ENCODE measurements at regions not wholly inside any gene's neighbourhood (a gene's known extent, or its start where the extent isn't known, plus 50 kb on each side); places are given as distances from the start of the nearest gene placed in this dataset.

- Histone ChIP-seq H3K4me2 (ENCODE audit: unreplicated experiment) (no peak overlapping the region), H3K4me3 (no peak overlapping the region), H3K9me2 (ENCODE audit: insufficient read depth) (no peaks in the 10 kb centered on the region), H2AFZ (no peak overlapping the region), H4K20me1 (ENCODE audit: insufficient read depth) (no peaks in the 10 kb centered on the region), H3K9ac (no peak overlapping the region), H3K36me3 (ENCODE audit: low read depth) (no peaks in the 10 kb centered on the region), H3K79me2 (ENCODE audit: insufficient read depth) (no peaks in the 10 kb centered on the region), H3K27ac (no peak overlapping the region), H3K4me1 (ENCODE audit: insufficient read depth) (no peaks in the 10 kb centered on the region), H3K9me3 (ENCODE audit: low read depth) (no peaks in the 10 kb centered on the region), H3F3A (ENCODE audit: insufficient read depth) (no peaks in the 10 kb centered on the region), H3K27me3 (replicated peaks; ENCODE audit: insufficient read depth) (no peaks in the 10 kb centered on the region)
- in situ Hi-C loops (cut with MboI): no loop called here
- no peak for DNase-seq
- TF ChIP-seq EZH2phosphoT487 (IDR thresholded peaks at IDR 0.05; ENCODE audit: insufficient read depth, low read depth): no peak
- TF ChIP-seq EZH2 (IDR thresholded peaks at IDR 0.05; ENCODE audit: insufficient read depth, poor library complexity, severe bottlenecking): no peak
These were observed 836.5 kb upstream of the MAN1A1 start for GRCh38 chr6:120186080-120186479.

GRCh38 chr6:120173250-120173649 is 823.7 kb upstream of the MAN1A1 start:
- no peaks in the 10 kb centered on the region for H3K9me2 ChIP-seq (ENCODE audit: insufficient read depth)
- H3K9ac ChIP-seq: no peak overlapping the region
- H3K4me2 ChIP-seq (ENCODE audit: unreplicated experiment): no peak overlapping the region
- no peaks in the 10 kb centered on the region for H3K36me3 ChIP-seq (ENCODE audit: low read depth)
- DNase-seq: no peak
- no peaks in the 10 kb centered on the region for H3K4me1 ChIP-seq (ENCODE audit: insufficient read depth)
- H4K20me1 ChIP-seq (ENCODE audit: insufficient read depth): no peaks in the 10 kb centered on the region
- H3K4me3 ChIP-seq: no peak overlapping the region
- H3K27ac ChIP-seq: no peak overlapping the region
- H3K79me2 ChIP-seq (ENCODE audit: insufficient read depth): no peaks in the 10 kb centered on the region
- H2AFZ ChIP-seq: no peak overlapping the region
- H3F3A ChIP-seq (ENCODE audit: insufficient read depth): no peaks in the 10 kb centered on the region
- no peaks in the 10 kb centered on the region for H3K9me3 ChIP-seq (ENCODE audit: low read depth)
- WGBS, 2 experiments (ENCODE audit: low coverage in 1 of 2, low lambda C conversion rate in 2 of 2, missing lambda C conversion rate in 2 of 2): 29 to 40% methylated on average over 2 of the region's 2 CpGs
- H3K27me3 ChIP-seq (replicated peaks; ENCODE audit: insufficient read depth): no peaks in the 10 kb centered on the region
- in situ Hi-C loops (cut with MboI): no loop called here
- TF ChIP-seq EZH2 (IDR thresholded peaks at IDR 0.05; ENCODE audit: insufficient read depth, poor library complexity, severe bottlenecking): no peak
- TF ChIP-seq EZH2phosphoT487 (IDR thresholded peaks at IDR 0.05; ENCODE audit: insufficient read depth, low read depth): no peak

GRCh38 chr6:120164531-120164930 is 815.0 kb upstream of the MAN1A1 start:
- 21 to 27% methylated on average over 4 of the region's 4 CpGs for WGBS, 2 experiments (ENCODE audit: low coverage in 1 of 2, low lambda C conversion rate in 2 of 2, missing lambda C conversion rate in 2 of 2)
- Histone ChIP-seq H3K27ac (no peak overlapping the region), H3K4me3 (no peak overlapping the region), H3K9me2 (ENCODE audit: insufficient read depth) (no peaks in the 10 kb centered on the region), H3K79me2 (ENCODE audit: insufficient read depth) (no peaks in the 10 kb centered on the region), H3F3A (ENCODE audit: insufficient read depth) (no peaks in the 10 kb centered on the region), H3K9me3 (ENCODE audit: low read depth) (no peaks in the 10 kb centered on the region), H3K4me1 (ENCODE audit: insufficient read depth) (no peaks in the 10 kb centered on the region), H4K20me1 (ENCODE audit: insufficient read depth) (no peaks in the 10 kb centered on the region), H3K36me3 (ENCODE audit: low read depth) (no peaks in the 10 kb centered on the region), H3K27me3 (replicated peaks; ENCODE audit: insufficient read depth) (no peaks in the 10 kb centered on the region), H3K9ac (no peak overlapping the region), H3K4me2 (ENCODE audit: unreplicated experiment) (no peak overlapping the region), H2AFZ (no peak overlapping the region)
- in situ Hi-C loops (cut with MboI): no loop called here
- no peak for DNase-seq
- TF ChIP-seq EZH2 (IDR thresholded peaks at IDR 0.05; ENCODE audit: insufficient read depth, poor library complexity, severe bottlenecking) (no peak), EZH2phosphoT487 (IDR thresholded peaks at IDR 0.05; ENCODE audit: insufficient read depth, low read depth) (no peak)

GRCh38 chr6:120157873-120158272 is 808.3 kb upstream of the MAN1A1 start:
- DNase-seq: no peak

GRCh38 chr6:120147071-120147871 is 797.7 kb upstream of the MAN1A1 start:
- in situ Hi-C loops (cut with MboI): no loop called here
- H3K4me2 ChIP-seq (ENCODE audit: unreplicated experiment): no peak overlapping the region
- TF ChIP-seq EZH2 (IDR thresholded peaks at IDR 0.05; ENCODE audit: insufficient read depth, poor library complexity, severe bottlenecking): no peak
- TF ChIP-seq EZH2phosphoT487 (IDR thresholded peaks at IDR 0.05; ENCODE audit: insufficient read depth, low read depth): no peak

More at GRCh38 chr6:120157873-120158272, 808.3 kb upstream of the MAN1A1 start:
- H3K9me2 ChIP-seq (ENCODE audit: insufficient read depth): no peaks in the 10 kb centered on the region
- H3K36me3 ChIP-seq (ENCODE audit: low read depth): no peaks in the 10 kb centered on the region
- no peak overlapping the region for H3K4me2 ChIP-seq (ENCODE audit: unreplicated experiment)
- H2AFZ ChIP-seq: no peak overlapping the region
- no peak overlapping the region for H3K27ac ChIP-seq
- no peaks in the 10 kb centered on the region for H4K20me1 ChIP-seq (ENCODE audit: insufficient read depth)
- H3K4me3 ChIP-seq: no peak overlapping the region
- no peaks in the 10 kb centered on the region for H3K79me2 ChIP-seq (ENCODE audit: insufficient read depth)
- H3K4me1 ChIP-seq (ENCODE audit: insufficient read depth): no peaks in the 10 kb centered on the region
- no peak overlapping the region for H3K9ac ChIP-seq
- H3F3A ChIP-seq (ENCODE audit: insufficient read depth): no peaks in the 10 kb centered on the region
- in situ Hi-C loops (cut with MboI): no loop called here
- no peaks in the 10 kb centered on the region for H3K27me3 ChIP-seq (replicated peaks; ENCODE audit: insufficient read depth)
- TF ChIP-seq EZH2 (IDR thresholded peaks at IDR 0.05; ENCODE audit: insufficient read depth, poor library complexity, severe bottlenecking) (no peak), EZH2phosphoT487 (IDR thresholded peaks at IDR 0.05; ENCODE audit: insufficient read depth, low read depth) (no peak)
- H3K9me3 ChIP-seq (ENCODE audit: low read depth): no peaks in the 10 kb centered on the region

More at GRCh38 chr6:120147071-120147871, 797.7 kb upstream of the MAN1A1 start:
- H4K20me1 ChIP-seq (ENCODE audit: insufficient read depth): no peaks in the 10 kb centered on the region
- H3K27ac ChIP-seq: no peak overlapping the region
- H3K9ac ChIP-seq: no peak overlapping the region
- WGBS, 2 experiments (ENCODE audit: low coverage in 1 of 2, low lambda C conversion rate in 2 of 2, missing lambda C conversion rate in 2 of 2): 21 to 23% methylated on average over 4 of the region's 4 CpGs
- no peaks in the 10 kb centered on the region for H3K4me1 ChIP-seq (ENCODE audit: insufficient read depth)
- H3K36me3 ChIP-seq (ENCODE audit: low read depth): no peaks in the 10 kb centered on the region
- no peaks in the 10 kb centered on the region for H3K9me3 ChIP-seq (ENCODE audit: low read depth)
- no peaks in the 10 kb centered on the region for H3F3A ChIP-seq (ENCODE audit: insufficient read depth)
- H3K79me2 ChIP-seq (ENCODE audit: insufficient read depth): no peaks in the 10 kb centered on the region
- no peaks in the 10 kb centered on the region for H3K9me2 ChIP-seq (ENCODE audit: insufficient read depth)
- H2AFZ ChIP-seq: no peak overlapping the region
- no peak for DNase-seq
- no peaks in the 10 kb centered on the region for H3K27me3 ChIP-seq (replicated peaks; ENCODE audit: insufficient read depth)
- H3K4me3 ChIP-seq: no peak overlapping the region
